Bone marrow (tissue), 2 donors: ENCODE measurements at regions not wholly inside any gene's neighbourhood (a gene's known extent, or its start where the extent isn't known, plus 50 kb on each side); places are given as distances from the start of the nearest gene placed in this dataset.

Experiments used
- DNase-seq, 2 donors: peaks; one replicate each; lab custom pipeline; 2025; lab: John Stamatoyannopoulos, UW

DNA sequence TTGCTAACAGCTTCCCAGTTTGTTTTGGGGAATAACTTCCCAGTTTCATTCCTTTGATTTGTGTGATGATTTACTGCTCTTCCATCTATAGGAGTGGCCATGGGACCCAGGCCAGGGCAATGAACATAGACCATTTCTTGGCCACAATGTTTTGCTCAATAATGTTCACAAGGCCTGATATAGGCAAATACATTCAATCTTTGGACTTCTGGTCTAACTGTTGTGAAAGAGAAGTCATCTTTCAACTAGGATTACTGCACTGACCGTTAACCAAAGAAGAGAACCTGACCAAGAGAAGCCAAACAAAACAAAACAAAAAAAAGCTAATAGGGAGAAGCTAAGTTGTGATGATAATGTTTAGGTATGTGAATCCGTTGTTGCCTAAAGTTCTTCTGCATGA, 221.8 kb upstream of the SUCLG2 start:
- DNase-seq, result no peak

DNA sequence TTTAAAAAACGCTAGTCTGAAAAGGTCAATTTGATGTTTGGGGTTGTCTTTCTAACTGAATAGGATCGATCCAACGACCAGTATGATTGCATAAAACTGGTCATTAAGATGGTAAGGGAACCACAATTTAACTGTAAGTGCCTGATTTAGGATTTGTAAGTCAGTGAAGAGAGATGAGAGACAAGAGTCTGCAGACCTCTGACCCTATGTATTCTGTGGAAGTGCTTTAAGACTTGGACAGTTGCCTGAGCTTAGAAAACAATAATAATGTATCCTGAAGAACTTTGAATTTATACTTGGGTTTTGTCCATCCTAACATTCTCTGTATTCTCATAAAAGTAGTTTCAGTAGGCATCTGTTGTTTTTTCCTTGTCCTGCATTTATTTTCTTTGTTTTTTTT, 221.4 kb upstream of the SUCLG2 start:
- DNase-seq, result no peak

DNA sequence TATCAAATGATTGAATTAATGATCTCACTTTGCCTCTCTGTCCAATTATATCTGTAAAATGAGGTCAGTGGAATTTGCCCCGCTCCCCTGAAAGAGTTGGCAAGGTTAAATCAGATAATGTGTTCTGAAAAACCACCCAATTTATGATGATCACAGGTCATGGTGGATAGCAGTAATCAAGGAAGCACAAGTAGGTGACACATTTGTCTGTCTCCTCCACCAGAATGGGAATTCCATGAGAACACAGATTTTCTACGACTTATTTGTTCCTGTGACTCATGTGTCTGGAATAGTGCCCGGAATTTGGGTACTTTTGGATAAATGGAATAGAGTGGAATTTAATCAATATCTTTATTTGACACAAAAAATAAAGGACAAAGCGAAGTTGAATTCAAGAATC, 220.9 kb upstream of the SUCLG2 start:
- no peak for DNase-seq

DNA sequence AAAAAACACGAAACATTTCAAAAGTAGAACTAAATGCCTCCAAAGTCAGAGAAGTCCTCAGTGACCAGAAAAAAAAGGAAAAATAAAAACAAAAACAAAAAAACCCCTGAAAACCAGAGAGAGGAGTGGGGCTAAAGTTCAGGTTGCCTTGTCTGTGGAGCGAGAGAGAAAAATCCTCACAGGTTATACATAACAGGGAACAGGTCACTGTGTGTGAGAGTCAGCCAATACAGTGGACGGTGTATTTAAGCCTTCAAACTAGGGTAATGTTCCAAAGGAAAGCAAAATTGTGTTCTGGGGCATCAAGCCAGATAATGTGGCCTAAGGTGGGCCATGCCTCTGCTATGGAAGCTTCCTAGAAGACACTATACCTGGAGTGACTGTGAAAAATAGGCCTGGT, 216.1 kb upstream of the SUCLG2 start:
- no peak for DNase-seq

DNA sequence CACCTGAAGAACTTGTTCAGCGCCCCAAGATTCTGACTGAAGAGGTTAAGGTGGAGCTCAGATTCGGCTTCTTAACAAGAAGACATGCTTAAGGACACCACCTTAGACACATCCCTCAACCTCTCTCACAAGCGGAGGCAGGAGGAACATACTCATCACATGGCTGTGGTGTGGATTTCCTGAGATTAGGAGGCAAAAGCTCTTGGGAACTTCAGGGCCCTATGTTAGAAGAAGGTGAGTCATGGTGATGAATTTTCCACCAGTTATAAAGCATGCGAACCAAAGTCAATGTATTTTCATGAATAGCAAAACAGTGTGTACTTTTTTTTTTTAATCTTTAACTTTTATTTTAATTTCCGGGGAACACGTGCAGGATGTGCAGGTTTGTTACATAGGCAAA, 212.2 kb upstream of the SUCLG2 start:
- no peak for DNase-seq

DNA sequence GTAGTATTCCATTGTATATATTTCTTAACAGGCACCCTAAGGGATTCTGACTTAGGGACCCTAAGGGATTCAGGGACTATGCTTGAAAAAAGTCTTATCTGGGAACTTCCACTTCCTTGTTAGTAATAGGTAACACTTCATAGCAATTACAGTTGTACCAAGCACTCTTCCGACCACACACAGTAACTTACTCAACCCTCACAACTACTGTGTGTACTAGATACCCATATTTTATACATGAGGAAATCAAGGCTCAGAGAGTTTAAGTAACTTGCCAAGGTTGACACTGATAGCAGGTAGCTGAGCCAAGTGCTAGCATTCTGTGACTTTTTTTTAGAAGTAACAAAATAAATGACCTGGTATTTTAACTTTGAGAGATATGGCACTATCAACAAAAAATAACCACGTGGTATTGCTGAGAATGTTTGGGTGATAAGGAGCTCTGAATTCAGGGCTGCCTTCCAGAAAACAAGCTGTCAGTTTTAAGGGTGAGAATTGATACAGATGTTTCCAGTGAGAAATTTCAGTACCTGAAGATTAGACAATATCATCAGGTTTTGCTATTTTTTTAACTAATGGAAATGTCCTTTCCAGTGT, 210.3 kb upstream of the SUCLG2 start:
- no peak for DNase-seq

DNA sequence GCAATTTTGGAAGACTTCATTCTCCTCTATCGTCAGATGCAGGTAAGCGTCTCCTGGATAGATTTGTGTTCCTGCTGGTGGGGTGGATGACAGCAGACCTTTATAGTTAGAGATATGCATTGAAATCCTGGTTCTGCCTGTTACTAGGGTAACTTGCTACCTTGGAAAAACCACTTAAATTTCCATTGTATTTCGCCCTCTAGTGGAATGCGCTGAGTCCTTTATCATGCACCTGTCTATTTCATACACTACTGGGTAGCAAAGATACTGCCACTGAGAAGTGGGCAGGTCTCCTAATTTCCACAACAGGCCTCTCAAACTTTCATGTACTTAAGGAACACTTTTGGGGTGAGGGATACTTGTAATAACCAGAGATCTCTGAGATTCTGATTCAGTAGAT, 209.5 kb upstream of the SUCLG2 start:
- no peak for DNase-seq

DNA sequence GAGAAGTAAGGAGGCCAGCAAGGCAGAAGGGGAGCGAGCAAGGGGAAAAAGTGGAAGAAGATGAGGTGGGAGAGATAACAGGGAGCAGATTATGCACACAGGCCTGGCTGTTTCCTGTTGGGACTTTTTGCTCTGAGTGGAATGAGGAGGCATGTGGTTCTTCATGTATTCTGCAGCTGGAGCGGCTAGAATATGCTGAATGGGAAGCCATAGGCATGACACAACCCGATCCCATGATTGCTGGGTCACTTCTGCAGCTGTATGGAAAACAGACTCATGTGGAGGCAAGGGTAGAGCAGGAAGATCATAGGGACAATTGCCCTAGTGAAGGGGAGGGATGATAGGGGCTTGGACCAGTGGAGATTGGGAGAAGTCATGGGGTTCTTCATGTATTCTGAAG, 206.0 kb upstream of the SUCLG2 start:
- no peak for DNase-seq

DNA sequence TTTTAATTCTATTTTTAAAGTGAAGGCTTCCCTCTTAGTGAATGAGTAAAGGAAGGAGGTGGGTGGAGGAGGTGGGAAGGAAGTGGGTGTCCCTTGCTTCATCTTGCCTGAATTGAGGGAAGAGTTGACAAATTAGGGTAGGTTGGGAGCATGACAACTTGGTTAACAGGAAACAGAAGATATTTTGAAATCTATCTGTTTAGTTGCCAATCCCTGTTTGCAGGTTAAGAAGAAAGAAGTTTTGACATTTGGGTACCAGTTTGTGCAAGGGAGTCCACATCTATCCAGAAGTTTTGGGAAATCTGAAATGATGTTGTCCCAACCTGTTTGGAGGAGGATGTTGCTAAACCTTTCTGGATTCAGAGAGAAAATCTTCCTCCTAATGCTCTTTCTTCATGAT, 204.1 kb upstream of the SUCLG2 start:
- DNase-seq, result no peak

DNA sequence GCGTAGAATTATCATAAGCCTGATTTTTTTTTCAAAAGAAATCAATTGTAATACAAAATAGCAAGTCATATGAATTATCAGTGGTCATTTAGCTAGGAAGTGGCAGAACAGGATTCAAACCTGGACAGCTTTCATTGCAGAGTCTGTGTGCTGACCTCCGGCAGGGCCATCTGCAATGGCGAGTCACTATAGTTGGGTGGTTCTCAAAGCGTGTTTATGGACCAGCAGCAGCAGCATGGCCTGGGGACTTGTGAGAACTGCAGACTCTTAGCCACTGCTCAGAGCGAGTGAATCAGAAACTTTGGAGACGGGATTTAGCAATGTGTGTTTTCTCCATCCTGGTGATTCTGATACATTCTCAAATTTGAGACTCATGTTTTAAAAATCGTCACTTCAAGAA, 202.3 kb upstream of the SUCLG2 start:
- DNase-seq, result no peak

DNA sequence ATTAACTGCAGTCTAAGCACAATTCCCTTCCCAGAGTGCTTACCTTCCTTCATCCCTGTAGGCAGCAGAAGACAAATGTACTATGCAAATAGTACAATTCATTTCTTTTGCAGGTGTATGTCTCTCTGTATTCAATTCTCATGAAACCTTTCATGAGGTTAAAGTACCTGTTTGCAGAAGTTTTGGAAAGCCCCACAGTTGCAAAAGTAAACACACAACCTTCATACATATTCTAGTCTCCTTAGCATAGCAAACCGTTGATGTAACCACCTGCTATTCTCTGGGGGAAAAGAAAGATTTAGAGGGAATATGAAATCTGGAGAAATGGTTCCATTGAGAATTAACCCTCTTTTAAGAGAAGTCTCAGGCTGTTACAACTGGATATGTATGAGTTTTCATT, 200.3 kb upstream of the SUCLG2 start:
- DNase-seq, result no peak

DNA sequence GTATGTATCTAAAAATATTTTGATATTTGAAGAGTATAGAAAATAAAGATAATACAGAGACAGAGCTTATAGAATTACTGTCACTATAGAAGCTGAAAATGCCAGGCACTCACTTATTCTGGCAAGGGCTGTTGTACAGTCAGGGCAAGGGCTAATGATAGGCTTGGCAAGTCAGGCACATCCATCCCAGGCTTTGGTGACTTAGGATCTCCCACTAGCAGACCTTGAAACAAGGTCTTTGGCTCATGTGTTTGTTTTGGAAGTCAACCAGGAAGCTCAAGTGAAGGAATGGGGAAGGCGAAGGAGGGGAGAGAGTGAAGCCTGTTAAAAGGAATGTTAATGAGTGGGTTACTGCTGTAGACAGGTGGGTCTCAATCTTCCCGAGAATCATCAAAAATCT, 199.1 kb upstream of the SUCLG2 start:
- DNase-seq, result no peak

DNA sequence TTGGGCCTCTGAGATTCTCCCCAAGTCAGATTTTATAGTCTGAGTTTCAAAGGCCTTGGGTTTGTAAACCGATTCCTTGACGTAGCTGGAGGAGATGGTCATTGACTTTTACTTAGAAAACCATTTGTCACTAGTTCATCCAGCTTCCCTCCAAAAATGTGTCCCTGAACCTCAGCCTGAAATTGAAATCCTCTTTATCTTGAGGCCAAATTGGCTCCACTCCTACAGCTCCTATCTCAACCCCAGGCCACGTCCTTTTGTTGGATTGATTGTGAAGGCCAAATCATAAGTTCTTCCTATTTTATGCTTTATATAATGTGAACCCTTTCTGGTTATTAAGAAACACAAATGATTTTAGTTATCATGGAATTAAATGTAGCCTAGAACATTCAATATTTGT, 193.9 kb upstream of the SUCLG2 start:
- no peak for DNase-seq

DNA sequence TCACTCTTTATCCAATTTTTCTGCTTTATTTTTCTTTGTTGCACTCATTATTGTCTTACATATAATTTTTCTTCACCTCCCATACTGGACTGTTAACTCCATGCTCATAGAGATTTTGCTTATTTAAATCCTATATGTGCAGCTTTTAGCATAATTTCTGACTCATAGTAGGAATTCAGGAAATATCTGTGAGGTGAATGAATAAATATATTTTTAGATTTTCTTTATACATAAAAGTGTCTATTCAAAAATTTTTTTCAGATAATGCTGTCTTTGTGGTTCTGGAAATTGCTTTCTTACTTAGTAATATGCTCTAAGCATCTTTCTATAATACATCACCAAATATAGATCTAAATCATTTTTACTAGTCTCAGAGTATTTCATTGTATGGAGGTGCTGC, 191.8 kb upstream of the SUCLG2 start:
- no peak for DNase-seq

DNA sequence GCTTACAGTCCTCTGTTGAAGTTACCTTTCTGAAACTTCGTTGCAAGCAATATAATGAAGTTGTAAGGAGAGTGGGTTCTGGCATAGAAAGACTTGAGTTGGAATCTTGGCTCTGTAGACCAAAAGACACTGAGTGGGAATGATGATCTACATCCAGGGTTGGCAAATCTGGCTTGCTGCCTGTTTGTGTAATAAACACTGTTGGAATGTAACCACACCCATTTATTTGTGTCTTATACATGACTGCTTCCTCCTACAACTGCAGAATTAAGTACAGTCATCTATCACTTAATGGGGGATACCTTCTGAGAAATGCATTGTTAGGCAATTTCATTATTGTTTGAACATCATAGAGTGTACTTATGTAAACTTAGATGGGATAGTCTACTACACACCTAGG, 178.4 kb upstream of the SUCLG2 start:
- no peak for DNase-seq

DNA sequence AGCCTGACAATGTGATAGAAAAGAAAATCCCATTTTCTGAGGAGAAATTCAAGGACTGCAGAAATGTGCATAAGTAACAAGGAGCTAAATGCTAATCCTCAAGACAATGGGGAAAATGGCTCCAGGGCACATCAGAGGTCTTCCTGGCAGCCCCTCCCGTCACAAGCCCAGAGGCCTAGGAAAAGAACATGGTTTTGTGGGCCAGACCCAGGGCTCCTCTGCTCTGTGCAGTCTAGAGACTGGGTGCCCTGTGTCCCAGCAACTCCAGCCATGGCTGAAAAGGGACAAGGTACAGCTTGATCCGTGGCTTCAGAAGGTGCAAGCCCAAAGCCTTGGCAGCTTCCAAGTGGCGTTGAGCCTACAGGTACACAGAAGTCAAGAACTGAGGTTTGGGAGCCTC, 176.8 kb upstream of the SUCLG2 start:
- no peak for DNase-seq

DNA sequence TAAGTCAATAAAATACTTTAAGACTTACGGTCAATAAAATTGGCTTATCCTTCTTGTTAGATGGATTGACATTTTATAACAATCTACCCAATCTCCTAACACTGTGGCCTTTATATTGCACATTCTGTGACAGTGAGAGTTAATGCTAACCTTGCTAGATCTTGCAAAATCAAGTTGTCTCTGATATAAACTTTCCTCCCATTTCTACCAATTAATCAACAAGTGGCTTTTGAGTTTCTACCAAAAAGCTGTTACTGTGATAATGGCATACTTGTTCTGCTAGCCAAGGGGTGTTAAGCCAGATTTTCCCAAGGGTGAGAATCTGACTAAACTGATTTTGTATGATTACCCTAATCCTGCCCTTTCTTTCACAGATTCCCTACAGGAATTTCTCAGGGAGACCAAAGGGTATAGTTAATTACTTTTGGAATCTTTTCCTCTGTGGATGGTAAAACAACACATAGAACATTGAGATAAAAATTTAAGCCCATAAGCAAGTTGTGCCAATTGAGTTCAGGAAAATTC, 174.1 kb upstream of the SUCLG2 start:
- no peak for DNase-seq

DNA sequence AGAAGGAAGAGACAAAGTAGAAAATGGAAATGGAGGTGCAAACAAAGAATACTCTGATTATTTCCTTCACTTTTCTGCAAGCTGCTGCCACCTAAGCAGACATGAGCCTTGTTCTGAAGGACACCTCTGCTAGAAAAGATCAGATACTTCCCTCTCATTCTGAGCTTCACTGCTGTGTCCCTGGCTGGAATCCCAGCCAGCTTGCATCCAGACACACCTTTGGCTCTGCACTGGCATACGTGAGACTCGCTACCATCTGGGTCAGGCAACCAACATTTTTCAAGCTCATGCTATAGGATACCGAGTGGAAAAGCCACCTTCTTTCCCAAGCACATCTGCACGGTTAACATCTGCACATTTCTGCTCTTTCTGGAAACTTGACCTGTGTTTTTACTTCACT, 166.7 kb upstream of the SUCLG2 start:
- DNase-seq, result no peak

DNA sequence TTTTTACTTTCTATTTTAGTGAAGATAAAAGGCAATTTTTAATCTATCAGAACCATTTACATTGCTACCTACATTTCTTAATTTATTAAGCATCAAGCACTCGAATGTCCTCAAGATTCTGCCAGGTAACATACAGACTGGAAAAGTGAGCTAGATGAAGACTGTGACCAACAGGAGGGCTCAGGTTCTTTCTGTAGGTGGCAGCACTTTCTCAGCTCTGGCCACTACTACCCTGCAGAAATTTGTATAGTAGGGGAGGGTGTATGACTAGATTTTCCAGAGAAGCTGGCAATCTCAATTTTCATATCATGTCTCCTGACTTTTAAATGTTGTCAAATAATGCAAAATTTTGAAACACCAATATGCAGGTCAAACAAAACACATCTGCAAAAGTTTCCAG, 165.0 kb upstream of the SUCLG2 start:
- DNase-seq, result no peak

DNA sequence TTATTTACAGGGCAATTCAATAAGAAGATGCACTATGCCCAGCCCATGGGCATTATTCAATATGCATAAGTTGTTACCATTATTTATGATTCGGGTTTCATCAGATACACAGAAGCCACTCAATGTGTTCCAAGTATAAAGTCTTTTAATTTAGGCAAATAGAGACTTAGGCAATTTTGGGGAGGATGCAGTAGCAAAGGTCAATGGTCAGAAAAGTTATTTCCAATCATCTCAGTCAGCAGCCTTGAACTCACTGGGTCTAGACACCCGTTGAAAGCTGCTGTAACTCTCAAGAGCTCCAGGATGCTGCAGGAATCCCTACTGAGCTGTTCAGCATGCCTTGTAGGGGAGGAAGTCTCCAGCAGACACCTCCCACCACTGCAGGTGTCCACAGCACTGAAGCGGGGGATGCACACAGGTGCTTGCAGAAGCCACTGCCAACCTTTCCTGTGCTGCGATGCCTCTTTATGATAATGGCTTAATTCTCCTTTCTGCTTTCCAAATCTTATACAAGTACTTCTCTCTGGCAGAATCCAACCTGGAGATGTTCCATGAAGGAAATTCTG, 155.0 kb upstream of the SUCLG2 start:
- DNase-seq, result no peak

DNA sequence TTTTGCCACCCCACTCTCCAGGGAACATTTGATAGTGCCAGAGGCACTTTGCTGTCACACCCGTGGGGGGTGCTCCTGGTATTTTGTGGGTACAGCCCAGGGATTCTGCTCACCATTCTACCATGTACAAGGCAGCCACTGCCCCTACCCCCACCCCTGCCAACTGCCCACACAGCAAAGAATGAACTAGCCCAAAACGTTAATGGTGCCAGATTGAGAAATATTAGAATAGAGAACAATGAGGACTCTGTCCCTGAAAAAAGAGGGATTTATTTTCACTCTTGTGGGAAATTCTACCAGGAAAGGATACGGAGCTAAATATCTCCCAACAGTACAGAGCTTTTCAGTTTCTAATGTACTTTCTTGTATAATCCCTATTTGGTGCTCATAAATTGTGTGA, 154.5 kb upstream of the SUCLG2 start:
- DNase-seq, result no peak

DNA sequence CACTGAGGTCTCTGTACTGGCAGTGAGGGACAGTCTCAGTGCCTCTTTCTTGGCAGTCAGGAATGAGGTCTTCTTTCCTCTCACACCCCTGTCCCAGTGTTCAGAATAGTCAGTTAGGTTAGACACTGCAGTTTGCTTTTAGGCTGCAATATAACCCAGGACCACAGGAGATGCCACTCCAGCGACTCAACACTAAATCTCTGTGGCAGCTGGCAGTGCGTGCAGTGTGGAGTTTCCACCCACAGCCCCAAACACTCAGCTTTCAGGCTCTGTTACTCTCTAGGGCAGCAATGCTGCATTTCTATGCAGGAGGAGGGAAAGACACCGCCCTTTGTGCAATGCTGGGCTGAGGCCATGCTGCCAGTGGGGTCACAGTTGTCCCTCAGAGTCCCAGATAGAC, 150.2 kb upstream of the SUCLG2 start:
- DNase-seq, result no peak

DNA sequence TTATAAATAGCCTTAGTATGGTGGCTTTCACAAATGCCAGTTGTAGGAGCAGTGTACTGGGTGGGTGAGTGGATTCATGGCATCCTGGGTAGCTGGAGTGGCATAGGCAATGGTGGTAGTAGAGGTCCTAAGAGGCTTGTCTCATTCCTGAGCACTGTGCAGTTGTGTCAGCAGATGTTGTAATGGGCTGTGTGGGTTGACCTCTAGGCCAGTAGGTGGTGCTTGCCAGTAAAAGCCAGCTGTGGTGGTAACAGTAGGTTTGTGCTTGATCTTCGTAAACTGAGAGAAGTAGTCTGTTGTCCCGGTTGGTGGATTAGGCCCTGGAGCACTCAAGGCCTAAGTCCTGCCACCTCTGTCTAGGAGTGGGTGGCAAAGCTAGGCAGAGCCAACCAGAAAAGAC, 149.7 kb upstream of the SUCLG2 start:
- no peak for DNase-seq

DNA sequence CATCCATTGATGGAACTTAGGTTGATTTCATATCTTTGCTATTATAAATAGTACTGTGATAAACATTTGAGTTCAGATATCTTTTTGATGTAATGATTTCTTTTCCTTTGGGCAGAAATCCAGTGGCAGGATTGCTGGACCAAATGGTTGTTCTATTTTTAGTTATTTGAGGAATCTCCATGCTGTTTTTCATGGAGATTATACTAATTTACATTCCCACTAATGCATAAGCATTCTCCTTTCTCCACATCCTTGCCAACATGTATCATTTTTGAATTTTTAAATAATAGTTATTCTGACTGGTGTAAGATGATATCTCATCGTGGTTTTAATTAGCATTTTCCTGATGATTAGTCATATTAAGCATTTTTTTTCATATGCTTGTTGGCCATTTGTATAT, 144.0 kb upstream of the SUCLG2 start:
- DNase-seq, result no peak
